Fibroblast of mammary gland (primary cell): ENCODE measurements at regions not wholly inside any gene's neighbourhood (a gene's known extent, or its start where the extent isn't known, plus 50 kb on each side); places are given as distances from the start of the nearest gene placed in this dataset.

Experiments
- DNase-seq: peaks from one replicate; pipeline ENCODE4 v3.0.0-alpha.2; 2010; ENCODE audit warnings: low read depth
- H3K4me3 ChIP-seq: 2 replicates; pipeline ENCODE4 v1.5.1; 2011; ENCODE audit warnings: low read depth, mild to moderate bottlenecking, low read length, moderate library complexity; ENCODE audit not compliant: control insufficient read depth
- TF ChIP-seq, protein P1 (sequence below): conservative IDR thresholded peaks from 2 replicates; pipeline ENCODE4 v1.5.1; 2011; ENCODE audit warnings: low read depth, low read length, inconsistent platforms; ENCODE audit not compliant: control insufficient read depth, insufficient read depth

DNA sequence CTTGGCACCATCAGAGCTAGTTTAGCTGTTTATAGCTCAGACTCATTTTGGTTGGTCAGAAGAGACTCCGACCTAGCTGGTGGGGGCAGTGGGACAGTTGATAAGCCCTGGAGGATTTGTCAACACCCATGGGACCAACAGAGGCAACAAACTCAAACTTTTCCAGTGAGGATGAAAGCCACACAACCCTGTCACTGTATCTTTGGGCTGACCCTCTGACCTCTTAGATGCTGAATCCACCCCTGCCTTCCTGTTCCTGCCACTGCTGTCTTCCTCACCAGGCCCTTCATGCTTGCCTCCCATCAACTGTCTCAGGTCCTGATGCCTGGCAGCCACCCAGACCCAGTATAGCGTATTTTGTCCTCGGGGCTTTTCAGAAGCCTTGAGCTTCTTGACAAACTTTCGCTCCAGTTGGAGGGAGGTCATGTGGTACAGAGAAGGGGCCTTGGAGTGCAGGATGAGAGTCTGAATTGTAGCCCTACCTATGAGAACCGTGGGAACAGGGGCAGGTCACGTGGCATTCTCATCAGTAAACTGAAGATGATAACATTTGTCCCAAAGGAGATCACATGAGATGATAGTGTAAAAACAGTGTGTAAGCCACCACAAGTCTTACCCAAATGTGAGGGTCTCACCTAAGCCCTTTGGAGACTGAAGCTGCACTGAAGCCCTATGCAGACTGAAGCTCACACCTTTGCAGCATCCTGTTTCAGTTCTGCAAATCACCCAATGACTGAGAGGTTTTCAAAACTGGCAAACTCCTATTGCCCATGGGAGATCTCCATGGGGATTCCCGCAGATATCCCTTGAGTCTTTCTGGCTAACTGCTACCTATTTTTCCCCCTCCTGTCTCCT is 72.0 kb upstream of the F13A1 start:
- no peak overlapping the region for H3K4me3 ChIP-seq
- TF ChIP-seq, protein P1, sequence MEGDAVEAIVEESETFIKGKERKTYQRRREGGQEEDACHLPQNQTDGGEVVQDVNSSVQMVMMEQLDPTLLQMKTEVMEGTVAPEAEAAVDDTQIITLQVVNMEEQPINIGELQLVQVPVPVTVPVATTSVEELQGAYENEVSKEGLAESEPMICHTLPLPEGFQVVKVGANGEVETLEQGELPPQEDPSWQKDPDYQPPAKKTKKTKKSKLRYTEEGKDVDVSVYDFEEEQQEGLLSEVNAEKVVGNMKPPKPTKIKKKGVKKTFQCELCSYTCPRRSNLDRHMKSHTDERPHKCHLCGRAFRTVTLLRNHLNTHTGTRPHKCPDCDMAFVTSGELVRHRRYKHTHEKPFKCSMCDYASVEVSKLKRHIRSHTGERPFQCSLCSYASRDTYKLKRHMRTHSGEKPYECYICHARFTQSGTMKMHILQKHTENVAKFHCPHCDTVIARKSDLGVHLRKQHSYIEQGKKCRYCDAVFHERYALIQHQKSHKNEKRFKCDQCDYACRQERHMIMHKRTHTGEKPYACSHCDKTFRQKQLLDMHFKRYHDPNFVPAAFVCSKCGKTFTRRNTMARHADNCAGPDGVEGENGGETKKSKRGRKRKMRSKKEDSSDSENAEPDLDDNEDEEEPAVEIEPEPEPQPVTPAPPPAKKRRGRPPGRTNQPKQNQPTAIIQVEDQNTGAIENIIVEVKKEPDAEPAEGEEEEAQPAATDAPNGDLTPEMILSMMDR, result no peak
- DNase-seq, result no peak

DNA sequence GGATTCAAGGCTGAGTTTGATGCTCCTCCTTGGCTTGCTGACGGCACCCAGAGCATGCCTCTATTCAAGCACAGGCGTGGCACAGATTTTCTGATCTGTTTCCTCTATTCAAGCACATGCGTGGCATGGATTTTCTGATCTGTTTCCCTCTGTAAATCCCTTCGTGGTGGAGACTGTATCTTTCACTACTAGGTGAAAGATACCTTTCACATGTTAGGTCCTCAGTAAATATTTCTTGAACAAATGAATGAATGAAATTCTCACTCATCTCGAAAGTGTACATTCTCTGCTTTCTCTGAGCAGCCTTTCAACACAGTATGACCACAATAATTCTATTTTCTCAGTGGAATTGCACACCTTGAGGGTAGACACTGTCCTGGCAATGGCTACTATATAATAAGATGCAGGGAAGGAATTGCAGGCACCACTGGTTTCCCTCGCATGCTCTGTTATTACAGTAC is 72.6 kb upstream of the F13A1 start:
- no peak for DNase-seq
- H3K4me3 ChIP-seq, result no peak overlapping the region
- TF ChIP-seq, protein P1, result no peak

DNA sequence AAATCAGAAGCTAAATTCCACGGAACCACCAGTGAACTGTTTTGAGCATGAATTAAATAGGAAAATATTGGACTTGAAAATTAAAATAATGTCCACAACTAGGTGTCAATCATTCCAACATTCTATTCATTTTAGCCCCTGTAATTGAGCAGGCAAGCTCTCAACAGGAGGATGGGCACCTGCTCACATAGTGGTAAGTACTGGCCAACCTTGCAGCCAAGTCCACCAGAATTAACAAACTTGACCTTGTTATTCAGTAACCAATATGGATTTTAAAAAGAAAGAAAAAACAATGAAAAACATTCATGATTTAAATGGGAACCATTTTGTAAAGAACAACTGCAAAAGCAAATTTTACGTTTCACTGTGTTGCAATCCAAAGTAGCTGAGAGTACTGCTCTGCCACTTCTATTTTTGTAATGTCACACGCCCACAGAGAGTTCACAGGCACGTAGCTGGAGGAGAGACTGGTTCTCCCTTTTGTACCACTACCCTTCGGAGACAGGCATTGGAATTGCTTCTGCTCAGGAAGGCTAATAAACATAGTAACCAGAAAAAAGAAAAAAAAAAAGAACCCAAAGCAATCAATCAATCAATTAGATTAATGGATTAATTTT is 75.2 kb upstream of the F13A1 start:
- no peak overlapping the region for H3K4me3 ChIP-seq
- TF ChIP-seq, protein P1, result no peak
- DNase-seq, result no peak

DNA sequence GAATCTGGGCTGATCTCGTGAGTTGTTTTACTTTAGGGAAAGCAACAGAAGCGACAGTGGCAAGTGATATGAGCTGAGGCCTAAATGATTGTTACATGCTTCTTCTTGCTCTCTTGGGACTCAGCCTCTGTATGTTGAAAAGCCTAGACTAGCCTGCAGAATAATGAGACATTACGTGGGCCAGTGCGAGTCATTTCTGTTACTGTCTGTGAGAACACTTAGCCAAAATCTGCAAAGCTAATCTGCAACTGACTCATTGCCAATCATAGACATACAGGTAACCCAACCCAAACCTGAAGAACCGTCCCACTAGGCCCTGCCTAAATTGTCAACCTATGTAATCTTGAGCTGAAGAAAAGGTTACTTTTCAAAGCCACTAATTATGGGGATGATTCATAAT is 77.4 kb upstream of the F13A1 start:
- no peak for DNase-seq
- TF ChIP-seq, protein P1, result no peak
- H3K4me3 ChIP-seq, result no peak overlapping the region

DNA sequence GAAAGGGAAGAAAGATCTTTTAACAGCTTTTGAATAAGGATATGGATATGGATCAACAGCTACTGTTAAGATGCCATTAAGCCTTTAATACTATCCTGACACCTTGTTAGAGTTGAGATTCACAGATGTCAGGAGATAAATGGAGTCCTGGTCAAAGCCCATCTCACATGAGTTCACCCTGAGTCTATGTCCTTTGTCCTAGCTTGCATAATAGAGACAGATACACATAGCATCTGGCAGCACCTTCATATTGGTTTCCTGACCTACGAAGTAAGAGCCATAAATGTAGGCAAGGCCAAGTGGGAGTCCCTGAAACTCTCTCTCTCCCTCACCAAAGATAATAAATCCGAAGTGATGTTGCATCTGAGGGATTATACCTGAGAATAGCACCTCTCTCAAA is 79.1 kb upstream of the F13A1 start:
- TF ChIP-seq, protein P1, result no peak
- DNase-seq, result no peak
- no peak overlapping the region for H3K4me3 ChIP-seq

DNA sequence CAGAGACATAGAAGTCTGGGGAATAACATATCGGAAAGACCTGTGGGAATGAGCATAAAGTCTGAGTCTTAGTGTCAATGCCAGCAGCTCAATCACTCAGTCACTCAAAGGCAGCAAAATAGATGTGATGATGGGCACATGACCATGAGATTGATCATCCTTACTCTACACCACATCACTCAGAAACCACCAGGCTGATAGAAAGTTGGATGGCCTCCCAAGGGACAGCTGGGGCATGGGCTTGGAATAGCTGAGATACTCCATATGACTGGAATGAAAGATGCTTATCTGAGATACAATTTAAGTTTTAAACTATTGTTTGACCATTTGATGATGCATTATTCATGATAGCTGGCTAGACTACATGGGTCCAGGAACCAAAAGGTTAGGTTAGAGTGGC is 80.9 kb upstream of the F13A1 start:
- DNase-seq, result no peak
- TF ChIP-seq, protein P1, result no peak
- H3K4me3 ChIP-seq, result no peak overlapping the region

DNA sequence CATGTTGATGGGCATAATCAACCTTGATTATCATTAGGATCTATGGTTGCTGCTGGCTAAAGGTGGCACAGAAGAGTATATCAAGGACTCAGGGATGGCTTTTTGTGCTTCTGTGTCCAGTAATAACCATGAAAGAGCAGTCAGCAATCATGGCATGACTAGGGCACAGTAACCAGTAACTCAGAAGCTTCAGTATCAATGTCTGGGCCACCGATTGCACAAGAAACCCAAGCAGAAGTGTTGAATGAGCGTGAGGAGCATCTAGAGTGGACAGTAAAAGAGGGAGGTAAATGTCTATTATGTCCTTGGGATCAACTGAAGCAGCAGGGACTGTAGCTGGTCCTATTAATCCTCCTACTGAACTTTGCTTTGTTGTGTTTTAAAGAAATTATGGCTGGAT is 81.5 kb upstream of the F13A1 start:
- H3K4me3 ChIP-seq, result no peak overlapping the region
- TF ChIP-seq, protein P1, result no peak
- DNase-seq, result no peak
